ENCODE measurements at regions not wholly inside any gene's neighbourhood (a gene's known extent, or its start where the extent isn't known, plus 50 kb on each side); places are given as distances from the start of the nearest gene placed in this dataset.
"Not testable (repeated sequence)": the region's sequence is repeated elsewhere in the genome, so short reads cannot be mapped to it uniquely, and the experiment has no call there.

DNA sequence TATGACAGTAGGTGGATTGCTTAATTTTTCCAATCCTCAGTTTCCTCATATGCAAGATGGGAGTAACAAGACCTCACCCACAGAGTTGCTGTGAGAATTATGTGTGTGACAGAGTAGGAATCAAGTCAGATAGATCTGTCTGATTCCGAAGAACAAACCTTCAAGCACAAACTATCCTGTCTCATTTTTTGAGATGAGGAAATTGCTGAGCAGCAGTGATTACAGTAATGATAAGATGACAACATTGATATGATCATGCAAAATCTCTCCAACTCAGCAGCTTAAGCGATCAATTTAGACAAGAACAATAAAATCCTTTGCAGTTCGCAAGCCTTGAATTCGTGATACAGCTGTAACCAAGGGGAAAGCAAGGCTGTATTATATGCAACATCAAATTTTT lies 474.1 kb downstream of the OMA1 start:
- Histone ChIP-seq H3K27ac (ENCODE audit: low read depth, low read length, severe bottlenecking) (no peak overlapping the region), H3K4me3 (ENCODE audit: extremely low read depth, insufficient read depth, low read length, poor library complexity, severe bottlenecking) (no peak overlapping the region)

DNA sequence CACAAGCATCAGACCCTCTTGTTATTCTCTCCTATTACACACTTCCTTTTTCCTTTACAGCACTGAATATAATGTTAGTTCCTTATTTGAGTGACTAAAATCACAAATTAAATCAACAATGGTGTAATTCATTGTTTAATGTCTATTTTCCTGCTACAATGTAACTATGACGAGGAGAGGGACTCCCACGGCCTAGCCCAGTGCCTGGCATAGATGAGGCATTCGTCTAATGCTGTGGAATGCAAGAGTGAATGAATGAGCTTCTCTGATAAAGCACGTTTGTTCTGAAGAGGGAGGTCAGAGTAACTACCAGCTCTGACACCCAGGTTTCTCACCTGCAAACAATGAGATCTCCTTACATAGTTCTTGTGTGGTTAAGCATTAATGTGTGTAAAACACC lies 479.4 kb downstream of the OMA1 start:
- Histone ChIP-seq H3K4me3 (ENCODE audit: extremely low read depth, insufficient read depth, low read length, poor library complexity, severe bottlenecking) (no peak overlapping the region), H3K36me3 (ENCODE audit: control insufficient read depth, insufficient read depth, low read length) (no peaks in the 10 kb centered on the region), H3K27ac (ENCODE audit: low read depth, low read length, severe bottlenecking) (no peak overlapping the region), H3K4me1 (ENCODE audit: control insufficient read depth, insufficient read depth, low read length, poor library complexity, severe bottlenecking) (no peaks in the 10 kb centered on the region), H3K9me3 (ENCODE audit: control insufficient read depth, low read length) (no peaks in the 10 kb centered on the region)
- WGBS, 2 experiments (ENCODE audit: insufficient coverage in 2 of 2), result 67 to 89% methylated on average over 3 to 4 of the region's 4 CpGs

More for the DNA sequence above, 474.1 kb downstream of the OMA1 start:
- Histone ChIP-seq H3K4me1 (ENCODE audit: control insufficient read depth, insufficient read depth, low read length, poor library complexity, severe bottlenecking) (no peaks in the 10 kb centered on the region), H3K36me3 (ENCODE audit: control insufficient read depth, insufficient read depth, low read length) (no peaks in the 10 kb centered on the region), H3K9me3 (ENCODE audit: control insufficient read depth, low read length) (no peaks in the 10 kb centered on the region)
- WGBS, 2 experiments (ENCODE audit: insufficient coverage in 2 of 2), result 91% methylated on average over 3 of the region's 4 CpGs; no CpG with 5 or more reads in 1 of the 2 experiments

DNA sequence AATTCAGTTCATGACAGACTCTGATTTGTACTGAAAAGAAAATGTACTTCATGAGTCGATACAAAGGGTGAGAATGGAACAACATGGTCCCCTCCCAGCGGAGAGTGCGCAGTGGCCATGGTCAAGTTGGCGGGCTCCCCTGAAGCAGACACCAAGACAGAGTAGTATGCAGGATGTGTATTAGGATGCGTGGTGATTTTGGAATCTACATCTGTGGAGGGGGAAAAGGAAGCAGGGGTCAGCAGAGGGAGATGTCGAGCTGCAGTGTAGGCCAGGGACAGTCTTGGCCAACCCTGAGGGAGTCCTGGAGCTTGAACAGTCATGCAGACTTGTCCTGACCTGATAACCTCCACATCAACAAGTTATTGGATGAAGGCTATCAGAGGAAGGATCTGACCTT lies 481.0 kb downstream of the OMA1 start:
- H3K27ac ChIP-seq (ENCODE audit: low read depth, low read length, severe bottlenecking), result no peak overlapping the region
- 87 to 90% methylated on average over 6 of the region's 6 CpGs for WGBS, 2 experiments (ENCODE audit: insufficient coverage in 2 of 2)
- H3K36me3 ChIP-seq (ENCODE audit: control insufficient read depth, insufficient read depth, low read length), result no peaks in the 10 kb centered on the region
- no peaks in the 10 kb centered on the region for H3K4me1 ChIP-seq (ENCODE audit: control insufficient read depth, insufficient read depth, low read length, poor library complexity, severe bottlenecking)
- H3K9me3 ChIP-seq (ENCODE audit: control insufficient read depth, low read length), result no peaks in the 10 kb centered on the region
- H3K4me3 ChIP-seq (ENCODE audit: extremely low read depth, insufficient read depth, low read length, poor library complexity, severe bottlenecking), result no peak overlapping the region

DNA sequence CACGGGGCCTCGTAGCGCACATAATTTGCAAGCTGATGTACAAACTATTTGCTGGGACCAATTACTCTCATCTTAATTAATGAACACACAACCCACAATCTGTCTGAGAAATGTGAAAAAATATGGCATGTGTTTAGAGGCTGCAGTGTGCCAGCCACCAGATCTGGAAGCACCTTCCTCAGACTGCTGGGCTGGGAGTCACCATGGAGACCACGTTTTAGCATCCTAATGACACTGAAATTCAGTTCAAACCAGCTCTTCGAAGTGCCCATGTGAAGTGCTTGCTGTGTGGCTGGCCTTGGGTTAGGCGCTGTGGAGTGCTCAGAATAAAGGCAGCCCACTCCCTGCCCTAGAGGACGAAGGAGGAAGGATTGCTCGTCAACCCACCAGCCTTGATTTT lies 482.4 kb downstream of the OMA1 start:
- H3K36me3 ChIP-seq (ENCODE audit: control insufficient read depth, insufficient read depth, low read length), result no peaks in the 10 kb centered on the region
- no peaks in the 10 kb centered on the region for H3K9me3 ChIP-seq (ENCODE audit: control insufficient read depth, low read length)
- H3K4me1 ChIP-seq (ENCODE audit: control insufficient read depth, insufficient read depth, low read length, poor library complexity, severe bottlenecking), result no peaks in the 10 kb centered on the region
- no peak overlapping the region for H3K27ac ChIP-seq (ENCODE audit: low read depth, low read length, severe bottlenecking)
- H3K4me3 ChIP-seq (ENCODE audit: extremely low read depth, insufficient read depth, low read length, poor library complexity, severe bottlenecking), result no peak overlapping the region
- 61 to 95% methylated on average over 3 to 4 of the region's 8 CpGs for WGBS, 2 experiments (ENCODE audit: insufficient coverage in 2 of 2)

DNA sequence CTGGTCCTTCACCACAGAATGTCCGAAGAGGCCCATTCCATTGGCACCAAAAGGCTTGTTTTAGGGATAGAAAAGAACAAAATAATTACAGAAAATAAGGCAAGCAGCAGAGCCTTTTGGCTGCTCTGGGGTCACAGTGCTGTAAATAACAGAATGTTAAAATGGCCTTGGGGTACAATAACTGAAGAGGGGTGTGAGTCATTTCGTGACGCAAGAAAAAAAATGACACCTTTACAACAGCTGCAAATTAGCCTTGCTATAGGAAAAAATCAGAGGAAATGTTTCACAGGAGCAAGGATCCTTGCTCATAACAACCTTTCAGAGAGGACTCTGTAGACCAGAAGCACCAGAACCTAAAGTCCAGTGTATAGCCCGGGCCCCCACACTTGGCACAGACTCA lies 483.4 kb downstream of the OMA1 start:
- no peaks in the 10 kb centered on the region for H3K9me3 ChIP-seq (ENCODE audit: control insufficient read depth, low read length)
- H3K4me1 ChIP-seq (ENCODE audit: control insufficient read depth, insufficient read depth, low read length, poor library complexity, severe bottlenecking), result no peaks in the 10 kb centered on the region
- WGBS, 2 experiments (ENCODE audit: insufficient coverage in 2 of 2), result 84% methylated on average over 2 of the region's 4 CpGs; no CpG with 5 or more reads in 1 of the 2 experiments
- H3K36me3 ChIP-seq (ENCODE audit: control insufficient read depth, insufficient read depth, low read length), result no peaks in the 10 kb centered on the region
- no peak overlapping the region for H3K4me3 ChIP-seq (ENCODE audit: extremely low read depth, insufficient read depth, low read length, poor library complexity, severe bottlenecking)
- H3K27ac ChIP-seq (ENCODE audit: low read depth, low read length, severe bottlenecking), result no peak overlapping the region

DNA sequence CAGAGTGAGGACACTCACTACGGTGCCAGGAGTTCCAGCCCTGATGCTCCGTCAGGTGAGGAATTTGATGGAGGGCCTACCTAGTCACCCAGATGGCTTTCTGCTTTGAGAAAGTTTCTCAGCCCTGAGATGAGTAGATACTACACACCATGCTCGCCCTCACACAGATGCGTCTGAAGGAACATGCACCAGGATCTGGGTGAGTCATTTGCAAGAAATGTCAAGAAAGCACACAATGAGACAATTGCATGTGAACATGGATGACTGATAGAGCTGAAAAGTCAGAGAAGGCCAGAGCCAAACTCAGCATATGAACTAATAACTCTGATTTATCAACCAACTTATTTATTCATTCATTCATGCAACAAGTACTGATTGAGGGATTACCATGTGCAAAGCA lies 483.9 kb downstream of the OMA1 start:
- Histone ChIP-seq H3K36me3 (ENCODE audit: control insufficient read depth, insufficient read depth, low read length) (no peaks in the 10 kb centered on the region), H3K27ac (ENCODE audit: low read depth, low read length, severe bottlenecking) (no peak overlapping the region), H3K9me3 (ENCODE audit: control insufficient read depth, low read length) (no peaks in the 10 kb centered on the region), H3K4me1 (ENCODE audit: control insufficient read depth, insufficient read depth, low read length, poor library complexity, severe bottlenecking) (no peaks in the 10 kb centered on the region), H3K4me3 (ENCODE audit: extremely low read depth, insufficient read depth, low read length, poor library complexity, severe bottlenecking) (no peak overlapping the region)
- WGBS, 2 experiments (ENCODE audit: insufficient coverage in 2 of 2), result 86 to 100% methylated on average over 2 to 3 of the region's 4 CpGs

DNA sequence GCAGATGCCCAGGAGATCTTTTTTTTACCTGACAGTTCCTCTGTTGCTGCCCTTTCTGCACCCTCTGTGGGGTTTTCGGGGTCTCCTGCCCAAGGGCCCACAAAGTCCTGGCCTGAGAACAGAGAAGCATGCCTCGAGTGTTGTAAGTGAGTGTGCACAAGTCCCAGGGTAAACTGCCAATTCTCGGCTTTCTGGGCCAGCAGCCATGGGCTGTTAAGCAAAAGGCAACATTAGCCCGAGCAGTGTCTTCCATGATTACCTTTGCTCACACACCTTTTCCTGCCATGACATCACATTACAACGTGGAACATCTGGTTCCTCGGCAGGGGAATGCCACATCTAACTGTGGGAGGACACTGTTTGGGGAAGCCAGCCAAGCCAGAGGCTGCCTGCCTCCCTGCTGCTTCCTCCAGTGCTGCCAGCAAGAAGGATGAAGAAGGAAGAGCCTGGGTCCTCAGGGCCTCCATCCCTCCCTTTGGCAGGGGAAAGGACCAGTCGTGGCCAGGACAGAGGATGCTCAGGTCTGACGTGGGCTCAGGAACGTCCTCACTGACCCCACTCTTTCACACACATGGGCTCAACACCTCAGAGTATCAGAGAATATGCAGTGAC lies 485.9 kb downstream of the OMA1 start:
- no peak overlapping the region for H3K4me3 ChIP-seq (ENCODE audit: extremely low read depth, insufficient read depth, low read length, poor library complexity, severe bottlenecking)
- 86 to 88% methylated on average over 4 to 5 of the region's 9 CpGs for WGBS, 2 experiments (ENCODE audit: insufficient coverage in 2 of 2)
- no peaks in the 10 kb centered on the region for H3K4me1 ChIP-seq (ENCODE audit: control insufficient read depth, insufficient read depth, low read length, poor library complexity, severe bottlenecking)

DNA sequence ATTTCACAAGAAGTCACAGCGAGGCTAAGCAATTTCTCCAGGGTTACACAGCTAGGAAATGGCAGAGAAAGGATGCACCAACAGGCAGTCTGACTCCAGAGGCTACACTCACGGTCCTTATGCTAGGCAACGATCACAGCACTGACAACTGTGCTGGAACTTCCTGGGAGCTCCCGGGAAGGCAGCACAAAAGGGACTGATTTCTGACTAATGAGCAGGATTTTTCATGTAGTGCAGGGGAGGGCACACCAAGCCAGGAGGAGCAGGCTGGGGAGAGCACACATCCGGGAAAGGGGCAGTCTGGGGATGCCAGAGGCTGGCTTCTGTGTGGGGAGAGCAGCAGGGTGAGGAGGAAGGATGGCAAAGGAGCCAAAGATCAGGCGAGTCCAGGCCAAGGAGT lies 486.7 kb downstream of the OMA1 start:
- 69 to 75% methylated on average over 5 to 6 of the region's 6 CpGs for WGBS, 2 experiments (ENCODE audit: insufficient coverage in 2 of 2)
- H3K4me3 ChIP-seq (ENCODE audit: extremely low read depth, insufficient read depth, low read length, poor library complexity, severe bottlenecking), result no peak overlapping the region
- no peaks in the 10 kb centered on the region for H3K4me1 ChIP-seq (ENCODE audit: control insufficient read depth, insufficient read depth, low read length, poor library complexity, severe bottlenecking)
- H3K36me3 ChIP-seq (ENCODE audit: control insufficient read depth, insufficient read depth, low read length), result no peaks in the 10 kb centered on the region
- H3K9me3 ChIP-seq (ENCODE audit: control insufficient read depth, low read length), result no peaks in the 10 kb centered on the region
- H3K27ac ChIP-seq (ENCODE audit: low read depth, low read length, severe bottlenecking), result no peak overlapping the region

More for the DNA sequence above, 485.9 kb downstream of the OMA1 start:
- no peaks in the 10 kb centered on the region for H3K36me3 ChIP-seq (ENCODE audit: control insufficient read depth, insufficient read depth, low read length)
- H3K27ac ChIP-seq (ENCODE audit: low read depth, low read length, severe bottlenecking), result no peak overlapping the region
- no peaks in the 10 kb centered on the region for H3K9me3 ChIP-seq (ENCODE audit: control insufficient read depth, low read length)

DNA sequence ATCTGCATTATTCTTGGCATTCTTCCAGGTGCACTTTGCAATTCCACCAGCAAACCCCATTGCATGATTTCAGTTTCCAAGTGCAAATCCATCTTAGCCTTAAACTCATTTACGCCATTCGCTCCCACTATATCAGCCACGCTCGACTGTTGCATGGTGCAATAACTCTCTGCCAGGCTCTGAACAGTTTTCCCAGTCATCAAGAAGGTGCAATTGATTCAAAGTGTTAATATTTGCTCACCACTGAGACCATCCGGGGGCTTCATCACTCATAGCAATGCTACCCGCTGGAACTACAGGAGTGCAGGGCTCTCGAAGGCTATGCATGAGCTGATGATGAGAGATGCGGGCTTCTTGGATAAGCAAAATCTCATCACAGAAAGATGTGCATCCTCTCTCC lies 488.2 kb downstream of the OMA1 start:
- 72 to 76% methylated on average over 5 to 8 of the region's 8 CpGs for WGBS, 2 experiments (ENCODE audit: insufficient coverage in 2 of 2)
- Histone ChIP-seq H3K4me1 (ENCODE audit: control insufficient read depth, insufficient read depth, low read length, poor library complexity, severe bottlenecking) (no peaks in the 10 kb centered on the region), H3K27ac (ENCODE audit: low read depth, low read length, severe bottlenecking) (no peak overlapping the region), H3K9me3 (ENCODE audit: control insufficient read depth, low read length) (no peaks in the 10 kb centered on the region), H3K4me3 (ENCODE audit: extremely low read depth, insufficient read depth, low read length, poor library complexity, severe bottlenecking) (no peak overlapping the region), H3K36me3 (ENCODE audit: control insufficient read depth, insufficient read depth, low read length) (no peaks in the 10 kb centered on the region)

DNA sequence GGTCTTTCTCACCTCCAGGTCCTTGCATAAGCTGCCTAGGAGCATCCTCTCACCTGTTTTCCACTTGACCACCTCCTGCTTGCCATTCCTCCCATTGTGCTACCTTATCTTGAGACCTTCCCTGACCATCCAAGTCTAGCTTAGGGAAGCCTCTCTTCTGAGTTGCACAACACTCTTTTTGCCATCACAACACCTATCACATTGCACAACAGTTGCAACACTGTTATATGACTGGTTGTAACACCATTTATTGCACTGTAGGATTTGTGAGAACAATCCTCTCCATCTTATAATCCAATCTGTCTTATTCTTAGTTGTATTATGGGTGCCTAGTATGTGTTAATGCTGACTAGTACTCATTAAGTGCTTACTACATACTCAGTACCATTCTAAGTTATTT lies 488.7 kb downstream of the OMA1 start:
- Histone ChIP-seq H3K4me3 (ENCODE audit: extremely low read depth, insufficient read depth, low read length, poor library complexity, severe bottlenecking) (no peak overlapping the region), H3K9me3 (ENCODE audit: control insufficient read depth, low read length) (peaks cover 3% of the 10 kb centered on the region), H3K36me3 (ENCODE audit: control insufficient read depth, insufficient read depth, low read length) (no peaks in the 10 kb centered on the region), H3K27ac (ENCODE audit: low read depth, low read length, severe bottlenecking) (no peak overlapping the region), H3K4me1 (ENCODE audit: control insufficient read depth, insufficient read depth, low read length, poor library complexity, severe bottlenecking) (no peaks in the 10 kb centered on the region)

DNA sequence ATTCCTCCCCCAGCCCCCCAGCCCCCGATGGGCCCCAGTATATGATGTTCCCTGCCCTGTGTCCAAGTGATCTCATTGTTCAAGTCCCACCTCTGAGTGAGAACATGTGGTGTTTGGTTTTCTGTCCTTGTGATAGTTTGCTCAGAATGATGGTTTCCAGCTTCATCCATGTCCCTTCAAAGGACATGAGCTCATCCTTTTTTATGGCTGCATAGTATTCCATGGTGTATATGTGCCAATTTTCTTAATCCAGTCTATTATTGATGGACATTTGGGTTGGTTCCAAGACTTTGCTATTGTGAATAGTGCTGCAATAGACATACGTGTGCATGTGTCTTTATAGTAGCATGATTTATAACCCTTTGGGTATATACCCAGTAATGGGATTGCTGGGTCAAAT lies 495.3 kb downstream of the OMA1 start:
- H3K9me3 ChIP-seq (ENCODE audit: control insufficient read depth, low read length), result not testable (repeated sequence)
- WGBS, 2 experiments (ENCODE audit: insufficient coverage in 2 of 2), result no CpG with 5 or more reads among the region's 2 CpGs

More for the DNA sequence above, 495.3 kb downstream of the OMA1 start:
- H3K4me3 ChIP-seq (ENCODE audit: extremely low read depth, insufficient read depth, low read length, poor library complexity, severe bottlenecking); H3K4me1 ChIP-seq (ENCODE audit: control insufficient read depth, insufficient read depth, low read length, poor library complexity, severe bottlenecking); H3K27ac ChIP-seq (ENCODE audit: low read depth, low read length, severe bottlenecking); H3K36me3 ChIP-seq (ENCODE audit: control insufficient read depth, insufficient read depth, low read length): not testable (repeated sequence)
